Ovary (tissue), 7 donors: ENCODE measurements at regions not wholly inside any gene's neighbourhood (a gene's known extent, or its start where the extent isn't known, plus 50 kb on each side); places are given as distances from the start of the nearest gene placed in this dataset.

ENCODE experiments used
- DNase-seq, 5 donors: peaks; one replicate each; pipeline ENCODE4 v3.0.0-alpha.2; 2019 to 2020
- H3K27ac ChIP-seq, 2 donors: fragments of 200-600 bp; one replicate each; pipeline versions ENCODE4 v1.5.1 to v1.8.0; 2019 to 2022
- H3K27me3 ChIP-seq: fragments of 200-600 bp; one replicate; pipeline ENCODE4 v1.8.0; 2022
- H3K36me3 ChIP-seq: fragments of 200-600 bp; sonication (generic); one replicate; pipeline ENCODE4 v1.5.1; 2019
- H3K4me1 ChIP-seq: one replicate; pipeline ENCODE4 v1.8.1; 2013; ENCODE audit warnings: mild to moderate bottlenecking, moderate library complexity; ENCODE audit not compliant: insufficient read depth
- H3K4me3 ChIP-seq: fragments of 200-600 bp; sonication (generic); one replicate; pipeline ENCODE4 v1.5.1; 2017
- H3K9me3 ChIP-seq, 2 donors: fragments of 200-600 bp in 1 of 2; sonication (generic) in 1 of 2; one replicate each; pipeline versions ENCODE4 v1.5.1 to v1.8.1; 2013 to 2019; ENCODE audit warnings: mild to moderate bottlenecking in 1 of 2, moderate library complexity in 1 of 2
- EP300 ChIP-seq: sonication (generic); formaldehyde crosslinking; IDR thresholded peaks from one replicate; pipeline ENCODE4 v1.6.1; 2017; ENCODE audit warnings: antibody characterized with exemption
- POLR2A ChIP-seq: fragments of 450-650 bp; IDR thresholded peaks from one replicate; pipeline ENCODE4 v1.6.1; 2017; ENCODE audit warnings: antibody characterized with exemption, mild to moderate bottlenecking, moderate library complexity
- WGBS, 3 donors: extraction: QIAGEN DNeasy Blood & Tissue Kit in 1 of 3; methylation state at CpG; one replicate each; pipeline versions ENCODE4 v1.1.5 to v1.1.7; 2013 to 2017; 5-methylcytosine and 5-hydroxymethylcytosine counted together
- intact Hi-C, 4 donors: fragments of 100-400 bp; cut with DNase I; formaldehyde crosslinking; loops; one replicate each; pipeline versions ENCODE4 v1.11.0 to v1.15.1; 2022 to 2023
- TF ChIP-seq, protein P1 (sequence below), 3 donors: fragments of 450-650 bp in 2 of 3; fragments of 200-600 bp in 1 of 3; IDR thresholded peaks; one replicate each; pipeline versions ENCODE4 v1.5.1 to v1.8.0; 2016 to 2022; ENCODE audit warnings: antibody characterized with exemption in 3 of 3, mild to moderate bottlenecking in 1 of 3
- donor health status: DM: no; HTN: no; CAD: no; lungs with moderate emphysema.
- donor health status: DM: no; HTN: no; CAD: no.
- donor health status: Bipolar disorder and iron deficiency.
- donor health status: DM: no; HTN: no; CAD: no.
- donor health status: DM: yes; HTN: yes; CAD: no.

DNA sequence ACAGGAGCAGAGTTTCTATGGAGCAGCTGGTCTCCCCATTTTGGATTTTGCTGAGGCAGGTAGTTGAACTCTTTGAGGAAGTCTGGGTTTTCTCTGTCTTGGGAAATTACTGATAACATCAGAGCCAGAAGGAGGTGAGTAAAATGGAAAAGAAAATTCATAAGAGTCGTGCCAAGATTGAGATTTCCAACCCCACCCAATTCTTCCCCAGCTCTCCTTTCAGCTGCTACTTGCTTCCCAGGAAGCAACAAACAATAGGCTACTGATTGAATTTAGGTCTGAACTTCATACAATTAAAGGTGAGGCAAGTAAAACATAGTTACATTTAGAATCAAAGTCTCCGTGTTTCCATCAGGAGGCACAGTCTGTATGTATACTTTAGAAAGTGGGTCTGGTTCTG lies 54.6 kb upstream of the EOLA2 start:
- no peak for DNase-seq
- H3K4me3 ChIP-seq = no peak overlapping the region
- no peaks in the 10 kb centered on the region for H3K36me3 ChIP-seq
- 55 to 71% (median 64%) methylated on average over 2 of the region's 2 CpGs for WGBS, 3 donors
- TF ChIP-seq EP300 = no peak
- H3K27ac ChIP-seq = no peak overlapping the region
- no peaks in the 10 kb centered on the region for H3K9me3 ChIP-seq
- intact Hi-C loops = no loop called here
- H3K27me3 ChIP-seq = no peaks in the 10 kb centered on the region
- H3K4me1 ChIP-seq = no peaks in the 10 kb centered on the region

DNA sequence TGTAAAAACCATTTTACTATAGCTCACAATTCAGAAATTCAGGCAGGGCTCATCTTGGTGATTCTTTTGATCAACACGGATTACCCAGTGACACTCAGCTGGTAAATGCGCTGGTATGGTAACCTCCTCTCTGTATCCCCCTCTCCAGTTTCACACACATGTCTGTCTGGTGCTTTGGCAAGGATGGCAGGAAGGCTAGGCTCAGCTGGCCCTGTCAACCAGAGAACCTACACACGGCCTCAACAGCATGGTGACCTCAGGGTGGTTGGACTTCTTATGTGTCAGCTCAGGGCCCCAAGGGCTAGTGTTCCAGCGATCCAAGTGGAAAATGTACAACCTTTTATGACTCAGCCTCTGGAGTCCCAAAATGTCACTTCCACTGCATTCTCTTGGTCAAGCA lies 55.7 kb upstream of the EOLA2 start:
- no peak for DNase-seq
- Histone ChIP-seq H3K4me1 (no peaks in the 10 kb centered on the region), H3K9me3 (no peaks in the 10 kb centered on the region), H3K36me3 (no peaks in the 10 kb centered on the region), H3K27me3 (no peaks in the 10 kb centered on the region), H3K27ac (no peak overlapping the region), H3K4me3 (no peak overlapping the region)
- TF ChIP-seq POLR2A (no peak), EP300 (no peak)
- TF ChIP-seq, protein P1, sequence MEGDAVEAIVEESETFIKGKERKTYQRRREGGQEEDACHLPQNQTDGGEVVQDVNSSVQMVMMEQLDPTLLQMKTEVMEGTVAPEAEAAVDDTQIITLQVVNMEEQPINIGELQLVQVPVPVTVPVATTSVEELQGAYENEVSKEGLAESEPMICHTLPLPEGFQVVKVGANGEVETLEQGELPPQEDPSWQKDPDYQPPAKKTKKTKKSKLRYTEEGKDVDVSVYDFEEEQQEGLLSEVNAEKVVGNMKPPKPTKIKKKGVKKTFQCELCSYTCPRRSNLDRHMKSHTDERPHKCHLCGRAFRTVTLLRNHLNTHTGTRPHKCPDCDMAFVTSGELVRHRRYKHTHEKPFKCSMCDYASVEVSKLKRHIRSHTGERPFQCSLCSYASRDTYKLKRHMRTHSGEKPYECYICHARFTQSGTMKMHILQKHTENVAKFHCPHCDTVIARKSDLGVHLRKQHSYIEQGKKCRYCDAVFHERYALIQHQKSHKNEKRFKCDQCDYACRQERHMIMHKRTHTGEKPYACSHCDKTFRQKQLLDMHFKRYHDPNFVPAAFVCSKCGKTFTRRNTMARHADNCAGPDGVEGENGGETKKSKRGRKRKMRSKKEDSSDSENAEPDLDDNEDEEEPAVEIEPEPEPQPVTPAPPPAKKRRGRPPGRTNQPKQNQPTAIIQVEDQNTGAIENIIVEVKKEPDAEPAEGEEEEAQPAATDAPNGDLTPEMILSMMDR (IDR thresholded peaks at IDR 0.05) = no peak
- WGBS, 3 donors = 76 to 79% (median 78%) methylated on average over 4 of the region's 4 CpGs
- intact Hi-C loops = no loop called here

DNA sequence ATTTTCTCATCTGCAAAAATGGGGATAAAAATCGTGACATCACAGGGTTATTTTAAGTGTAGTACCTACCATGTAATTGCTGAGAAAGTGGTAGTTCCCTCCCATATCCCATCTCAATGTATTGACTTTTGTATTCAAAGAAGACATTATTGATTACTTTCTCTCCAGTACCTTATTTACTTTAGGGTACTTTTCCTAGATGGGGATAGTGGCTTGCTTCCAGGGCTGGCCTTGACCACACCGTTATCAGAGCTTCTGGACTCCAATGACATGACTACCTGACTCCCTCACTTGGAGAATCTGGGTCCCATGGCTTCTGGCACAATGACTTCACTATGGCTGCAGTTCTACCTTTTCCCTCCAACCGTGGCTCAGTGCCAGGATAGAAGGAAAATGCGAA lies 58.2 kb upstream of the EOLA2 start:
- no peaks in the 10 kb centered on the region for H3K4me1 ChIP-seq
- no peaks in the 10 kb centered on the region for H3K9me3 ChIP-seq
- no peaks in the 10 kb centered on the region for H3K27me3 ChIP-seq
- H3K4me3 ChIP-seq = no peak overlapping the region
- DNase-seq = no peak
- intact Hi-C loops = no loop called here
- no peak overlapping the region for H3K27ac ChIP-seq
- TF ChIP-seq, protein P1 (IDR thresholded peaks at IDR 0.05) = no peak
- TF ChIP-seq EP300 = no peak
- no peak for TF ChIP-seq POLR2A
- H3K36me3 ChIP-seq = no peaks in the 10 kb centered on the region
- WGBS, 3 donors = 50 to 64% (median 57%) methylated on average over 4 of the region's 4 CpGs

DNA sequence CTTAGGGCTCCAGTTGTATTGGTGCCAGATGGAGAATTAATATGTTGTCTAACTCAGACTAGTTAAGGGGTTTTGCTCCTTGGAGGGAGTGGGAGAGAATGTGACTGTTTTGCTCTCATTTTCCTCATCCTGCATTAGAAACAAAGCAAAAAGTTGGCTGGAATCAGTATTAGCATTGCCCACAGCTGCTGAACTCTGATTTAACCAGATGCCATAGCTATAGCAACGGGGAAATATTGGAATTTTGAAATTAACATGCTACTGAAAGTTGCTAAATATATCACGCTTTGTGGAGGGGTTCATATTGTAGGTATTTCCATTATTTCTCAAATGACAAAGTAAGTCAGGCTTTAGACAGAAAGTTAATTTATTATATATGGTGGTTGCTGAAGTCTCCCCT lies 66.7 kb upstream of the EOLA2 start:
- Histone ChIP-seq H3K27me3 (no peaks in the 10 kb centered on the region), H3K9me3 (no peaks in the 10 kb centered on the region), H3K36me3 (no peaks in the 10 kb centered on the region), H3K4me3 (no peak overlapping the region), H3K27ac (no peak overlapping the region), H3K4me1 (no peaks in the 10 kb centered on the region)
- TF ChIP-seq, protein P1 (IDR thresholded peaks at IDR 0.05) = no peak
- TF ChIP-seq POLR2A (no peak), EP300 (no peak)
- intact Hi-C loops = no loop called here
- no peak for DNase-seq
- WGBS, 3 donors = 22 to 31% (median 28%) methylated on average over 2 of the region's 2 CpGs

DNA sequence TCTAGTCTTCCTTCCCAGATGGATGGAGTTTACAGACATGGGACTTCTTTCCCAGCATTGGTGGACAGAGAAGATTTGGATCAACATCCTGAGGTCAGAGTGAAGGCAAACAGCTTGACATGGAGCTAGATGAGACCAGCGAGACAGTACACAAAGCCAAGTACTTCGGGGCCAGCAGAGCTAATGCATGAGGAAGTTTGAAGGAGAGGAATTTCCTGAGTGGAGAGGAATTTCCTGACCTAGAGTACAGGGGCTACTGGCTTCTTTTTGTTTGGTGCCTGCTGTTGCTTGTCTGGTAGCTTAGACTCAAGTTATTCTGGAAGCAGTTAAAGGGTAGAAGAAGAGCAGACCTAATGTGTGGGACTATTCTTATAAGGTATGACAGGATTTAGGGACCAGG lies 69.1 kb upstream of the EOLA2 start:
- WGBS, 3 donors = 55 to 68% (median 65%) methylated on average over 2 of the region's 2 CpGs
- H3K9me3 ChIP-seq = no peaks in the 10 kb centered on the region
- DNase-seq = no peak

More for the DNA sequence above, 69.1 kb upstream of the EOLA2 start:
- intact Hi-C loops = no loop called here
- H3K4me1 ChIP-seq = no peaks in the 10 kb centered on the region
- no peak for TF ChIP-seq EP300
- no peak for TF ChIP-seq POLR2A
- TF ChIP-seq, protein P1 (IDR thresholded peaks at IDR 0.05) = no peak
- H3K27me3 ChIP-seq = no peaks in the 10 kb centered on the region
- H3K36me3 ChIP-seq = no peaks in the 10 kb centered on the region
- H3K27ac ChIP-seq = no peak overlapping the region
- no peak overlapping the region for H3K4me3 ChIP-seq
